Anterior cingulate cortex (tissue), 58 donors: ENCODE measurements at regions not wholly inside any gene's neighbourhood (a gene's known extent, or its start where the extent isn't known, plus 50 kb on each side); places are given as distances from the start of the nearest gene placed in this dataset.
"Not testable (repeated sequence)": the region's sequence is repeated elsewhere in the genome, so short reads cannot be mapped to it uniquely, and the experiment has no call there.

Source experiments
- DNase-seq, 58 donors: peaks; one replicate each; lab custom pipeline; 2025; lab: John Stamatoyannopoulos, UW

GRCh38 chr9:1535051-1535450 lies 480.1 kb upstream of the SMARCA2 start:
- DNase-seq: no peak

- DNase-seq: no peak
These were observed 479.5 kb upstream of the SMARCA2 start for GRCh38 chr9:1535599-1535998.

GRCh38 chr9:1536522-1537170 lies 478.5 kb upstream of the SMARCA2 start:
- DNase-seq: no peak

GRCh38 chr9:1538301-1538700 lies 476.8 kb upstream of the SMARCA2 start:
- no peak for DNase-seq

- DNase-seq: no peak
These were observed 475.9 kb upstream of the SMARCA2 start for GRCh38 chr9:1539216-1539615.

- DNase-seq: no peak
These were observed 464.5 kb upstream of the SMARCA2 start for GRCh38 chr9:1550636-1551035.

GRCh38 chr9:1554081-1555035 lies 460.8 kb upstream of the SMARCA2 start:
- DNase-seq: no peak

- DNase-seq: not testable (repeated sequence)
These were observed 456.5 kb upstream of the SMARCA2 start for GRCh38 chr9:1558666-1559065.

- DNase-seq: no peak
These were observed 439.2 kb upstream of the SMARCA2 start for GRCh38 chr9:1575939-1576338.

- no peak for DNase-seq
These were observed 434.9 kb upstream of the SMARCA2 start for GRCh38 chr9:1580215-1580614.

GRCh38 chr9:1581926-1582325 lies 433.2 kb upstream of the SMARCA2 start:
- DNase-seq: no peak

- no peak for DNase-seq
These were observed 423.8 kb upstream of the SMARCA2 start for GRCh38 chr9:1591310-1591709.

- DNase-seq: no peak
These were observed 416.9 kb upstream of the SMARCA2 start for GRCh38 chr9:1598270-1598669.

GRCh38 chr9:1599961-1600360 lies 415.2 kb upstream of the SMARCA2 start:
- no peak for DNase-seq

GRCh38 chr9:1604942-1605560 lies 410.1 kb upstream of the SMARCA2 start:
- no peak for DNase-seq

GRCh38 chr9:1606253-1606652 lies 408.9 kb upstream of the SMARCA2 start:
- DNase-seq: no peak

- DNase-seq: no peak
These were observed 402.3 kb upstream of the SMARCA2 start for GRCh38 chr9:1612886-1613285.

GRCh38 chr9:1617419-1617818 lies 397.7 kb upstream of the SMARCA2 start:
- no peak for DNase-seq

- peak in 1 of 58 donors; percentile 24 for DNase-seq
These were observed 395.0 kb upstream of the SMARCA2 start for GRCh38 chr9:1619915-1620710.

- no peak for DNase-seq
These were observed 377.7 kb upstream of the SMARCA2 start for GRCh38 chr9:1637401-1637800.

GRCh38 chr9:1639166-1639565 lies 376.0 kb upstream of the SMARCA2 start:
- no peak for DNase-seq
